ENCODE measurements at regions not wholly inside any gene's neighbourhood (a gene's known extent, or its start where the extent isn't known, plus 50 kb on each side); places are given as distances from the start of the nearest gene placed in this dataset.

DNA sequence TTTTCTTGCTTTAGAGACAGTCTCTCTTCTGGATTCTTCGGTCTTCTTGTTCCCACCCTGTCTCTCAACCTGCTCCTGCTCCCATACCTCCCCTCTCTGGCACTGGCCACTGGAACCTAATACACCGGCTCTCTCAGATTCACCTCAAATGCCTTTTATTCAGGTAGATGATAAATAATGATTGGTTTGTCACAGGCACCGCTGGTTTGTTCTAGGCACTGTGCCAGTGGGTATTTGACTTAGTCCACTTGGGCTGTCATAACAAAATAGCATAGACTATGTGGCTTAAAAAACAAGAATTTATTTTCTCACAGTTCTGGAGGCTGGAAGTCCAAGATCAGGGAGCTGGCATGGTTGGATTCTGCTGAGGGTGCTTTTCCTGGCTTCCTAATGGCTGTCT lies 278.2 kb upstream of the STT3B start:
- DNase-seq (ENCODE audit: low read depth), result no peak
- in situ Hi-C loops (cut with HindIII; ENCODE audit: low sequenced_read_pairs), result no loop called here
- no peak overlapping the region for H3K4me3 ChIP-seq (ENCODE audit: low read depth, low read length)
- no peak for TF ChIP-seq CTCF (IDR thresholded peaks at IDR 0.05; ENCODE audit: low read depth, low read length, missing control alignments)

- no peak for TF ChIP-seq CTCF (IDR thresholded peaks at IDR 0.05; ENCODE audit: low read depth, low read length, missing control alignments)
- in situ Hi-C loops (cut with HindIII; ENCODE audit: low sequenced_read_pairs), result no loop called here
Measured at GRCh38 chr3:31255007-31255581, 277.6 kb upstream of the STT3B start.

DNA sequence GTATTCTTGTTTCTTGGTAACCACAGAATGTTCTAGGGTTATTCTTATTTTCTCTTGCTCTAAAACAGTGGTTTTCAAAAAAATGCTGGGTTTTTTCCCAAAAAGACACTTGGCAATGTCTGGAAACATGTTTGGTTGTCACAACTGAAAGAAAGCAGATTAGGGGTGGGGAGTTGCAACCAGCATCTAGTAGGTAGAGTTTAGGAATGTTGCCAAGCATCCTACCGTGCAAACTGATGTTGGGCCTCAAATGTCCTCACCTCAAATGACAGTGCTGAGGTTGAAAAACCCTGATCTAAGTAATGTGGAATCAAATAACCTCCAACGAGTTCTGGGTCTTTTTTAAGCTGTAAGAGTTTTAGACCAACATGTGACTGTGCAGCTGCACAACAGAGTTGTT lies 270.5 kb upstream of the STT3B start:
- in situ Hi-C loops (cut with HindIII; ENCODE audit: low sequenced_read_pairs), result no loop called here
- TF ChIP-seq CTCF (IDR thresholded peaks at IDR 0.05; ENCODE audit: low read depth, low read length, missing control alignments), result no peak
- no peak overlapping the region for H3K4me3 ChIP-seq (ENCODE audit: low read depth, low read length)
- peak; percentile 13 for DNase-seq (ENCODE audit: low read depth)

More at GRCh38 chr3:31255007-31255581, 277.6 kb upstream of the STT3B start:
- no peak for DNase-seq (ENCODE audit: low read depth)
- no peak overlapping the region for H3K4me3 ChIP-seq (ENCODE audit: low read depth, low read length)

- in situ Hi-C loops (cut with HindIII; ENCODE audit: low sequenced_read_pairs), result no loop called here
- no peak overlapping the region for H3K4me3 ChIP-seq (ENCODE audit: low read depth, low read length)
- DNase-seq (ENCODE audit: low read depth), result no peak
- no peak for TF ChIP-seq CTCF (IDR thresholded peaks at IDR 0.05; ENCODE audit: low read depth, low read length, missing control alignments)
Measured at GRCh38 chr3:31263897-31264296, 268.8 kb upstream of the STT3B start.

DNA sequence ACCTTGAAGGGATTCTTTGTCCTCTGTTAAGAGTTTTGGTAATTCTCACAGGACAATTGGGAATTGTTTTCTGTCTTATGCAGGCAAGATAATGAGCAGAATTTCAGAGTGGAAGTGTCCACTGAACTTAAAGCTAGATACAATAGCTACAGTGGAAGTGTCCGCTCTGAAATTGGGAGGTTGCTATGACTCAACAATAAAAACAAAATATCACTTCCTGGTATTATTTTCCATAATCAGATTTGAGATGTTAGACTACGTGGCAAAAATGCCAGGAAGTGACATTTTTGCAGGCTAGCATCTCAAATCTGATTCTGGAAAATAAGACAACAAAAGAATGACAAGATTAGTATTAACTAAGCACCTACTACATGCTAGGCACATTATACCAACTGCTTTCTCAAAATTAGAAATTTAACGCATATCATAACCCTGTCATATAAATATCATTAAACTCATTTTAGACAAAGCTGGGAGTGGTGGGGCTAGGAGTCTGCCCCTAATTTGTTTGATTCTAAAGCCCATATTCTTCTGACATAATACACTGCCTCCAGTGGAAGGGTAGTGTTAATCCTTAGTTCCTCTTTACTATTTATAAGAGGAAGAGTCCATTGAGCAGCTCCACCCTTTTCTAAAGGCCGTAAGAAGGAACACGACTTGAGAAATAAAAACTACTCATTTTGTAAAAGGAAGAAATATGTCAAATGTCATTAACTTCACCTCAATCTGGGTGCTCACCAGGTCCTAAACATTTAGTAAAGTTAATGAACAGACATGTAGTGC lies 266.9 kb upstream of the STT3B start:
- TF ChIP-seq CTCF (IDR thresholded peaks at IDR 0.05; ENCODE audit: low read depth, low read length, missing control alignments), result no peak
- DNase-seq (ENCODE audit: low read depth), result no peak
- in situ Hi-C loops (cut with HindIII; ENCODE audit: low sequenced_read_pairs), result no loop called here
- no peak overlapping the region for H3K4me3 ChIP-seq (ENCODE audit: low read depth, low read length)

- H3K4me3 ChIP-seq (ENCODE audit: low read depth, low read length), result no peak overlapping the region
- no peak for DNase-seq (ENCODE audit: low read depth)
- in situ Hi-C loops (cut with HindIII; ENCODE audit: low sequenced_read_pairs), result no loop called here
- no peak for TF ChIP-seq CTCF (IDR thresholded peaks at IDR 0.05; ENCODE audit: low read depth, low read length, missing control alignments)
Measured at GRCh38 chr3:31268868-31269267, 263.9 kb upstream of the STT3B start.

Data from astrocyte of the cerebellum (primary cell).